Endothelial cell of umbilical vein (primary cell): ENCODE measurements at regions not wholly inside any gene's neighbourhood (a gene's known extent, or its start where the extent isn't known, plus 50 kb on each side); places are given as distances from the start of the nearest gene placed in this dataset.

Experiments used
- BruUV-seq: library from RNA; stranded (reverse); fragments of 400-500 nt; replicated peaks from 2 replicates; lab custom pipeline; 2021; lab: Mats Ljungman, UMichigan
- CTCF ChIA-PET: fragments of 300-600, 350-600 bp; sonication (Branson Sonifier 250); formaldehyde crosslinking; loops from one replicate; lab custom pipeline; 2021; ENCODE audit warnings: antibody characterized with exemption, inconsistent platforms; lab: Charles Lee
- POLR2A ChIA-PET: fragments of 300-600, 350-600 bp; sonication (Branson Sonifier 250); formaldehyde crosslinking; loops from one replicate; lab custom pipeline; 2021; ENCODE audit warnings: antibody characterized with exemption, inconsistent platforms; lab: Charles Lee
- DNase-seq: peaks from one replicate; pipeline ENCODE4 v3.0.0-alpha.2; 2011; ENCODE audit warnings: low read depth, low spot score
- FAIRE-seq: peaks from 2 replicates; lab custom pipeline; 2011; peaks lifted over from hg19 to GRCh38; lab: Jason Lieb, UNC
- H2AFZ ChIP-seq: 2 replicates; pipeline ENCODE4 v1.6.0; 2012; ENCODE audit warnings: low read depth, low read length, control low read depth, inconsistent platforms
- H3K27ac ChIP-seq: 2 replicates; pipeline ENCODE4 v1.5.1; 2011; ENCODE audit warnings: low read depth, mild to moderate bottlenecking, control low read depth, low read length, moderate library complexity; ENCODE audit not compliant: insufficient read depth
- H3K27me3 ChIP-seq, 2 experiments: 2 replicates each; pipeline versions ENCODE4 v1.6.0 to v1.6.1; 2011; ENCODE audit warnings: low read length in 2 of 2, mixed read lengths in 1 of 2; ENCODE audit not compliant: control insufficient read depth in 2 of 2, insufficient read depth in 2 of 2
- H3K36me3 ChIP-seq, 2 experiments: 2 replicates in 1 of 2; 3 replicates in 1 of 2; pipeline ENCODE4 v1.5.1; 2011; ENCODE audit warnings: low read length in 2 of 2, mild to moderate bottlenecking in 1 of 2, moderate library complexity in 1 of 2; ENCODE audit not compliant: control insufficient read depth in 2 of 2, insufficient read depth in 2 of 2; ENCODE audit errors: extremely low read depth in 1 of 2
- H3K4me1 ChIP-seq: 3 replicates; pipeline ENCODE4 v1.5.1; 2011; ENCODE audit warnings: mild to moderate bottlenecking, low read length; ENCODE audit not compliant: control insufficient read depth, insufficient read depth; ENCODE audit errors: extremely low read depth
- H3K4me2 ChIP-seq: 2 replicates; pipeline ENCODE4 v1.6.1; 2011; ENCODE audit warnings: low read length, control low read depth, mixed read lengths; ENCODE audit not compliant: insufficient read depth
- H3K4me3 ChIP-seq, 3 experiments: fragments of 200-600 bp in 1 of 3; sonication (generic), shearing (Covaris generic) in 1 of 3; replicated peaks in 1 of 3; 2 replicates each; pipeline ENCODE4 v1.5.1; 2011 to 2016; ENCODE audit warnings: control low read depth in 3 of 3, low read length in 3 of 3, mild to moderate bottlenecking in 2 of 3, inconsistent platforms in 1 of 3, low read depth in 1 of 3, moderate library complexity in 1 of 3; ENCODE audit not compliant: insufficient read depth in 1 of 3
- H3K79me2 ChIP-seq: 2 replicates; pipeline ENCODE4 v1.6.0; 2012; ENCODE audit warnings: low read length, inconsistent platforms; ENCODE audit not compliant: control insufficient read depth, insufficient read depth
- H3K9ac ChIP-seq: replicated peaks from 2 replicates; pipeline ENCODE3; 2011; ENCODE audit warnings: low read length, control low read depth; ENCODE audit not compliant: insufficient read depth; ENCODE audit errors: extremely low read depth
- H3K9me1 ChIP-seq: replicated peaks from 3 replicates; pipeline ENCODE4 v1.6.0; 2011; ENCODE audit warnings: mild to moderate bottlenecking, low read length; ENCODE audit not compliant: control insufficient read depth, insufficient read depth; ENCODE audit errors: extremely low read depth
- H3K9me3 ChIP-seq: replicated peaks from 2 replicates; pipeline ENCODE4 v1.5.1; 2012; ENCODE audit warnings: low read length, inconsistent platforms; ENCODE audit not compliant: control insufficient read depth, insufficient read depth
- H4K20me1 ChIP-seq: replicated peaks from 2 replicates; pipeline ENCODE3; 2011; ENCODE audit warnings: mild to moderate bottlenecking, low read length; ENCODE audit not compliant: control insufficient read depth, insufficient read depth; ENCODE audit errors: extremely low read depth
- EZH2 ChIP-seq: IDR thresholded peaks from 2 replicates; pipeline ENCODE4 v1.6.1; 2012; ENCODE audit warnings: borderline replicate concordance, low read depth, mild to moderate bottlenecking, moderate library complexity, low read length, inconsistent platforms; ENCODE audit not compliant: severe bottlenecking
- FOS ChIP-seq: IDR thresholded peaks from 2 replicates; pipeline ENCODE4 v1.6.1; 2011; ENCODE audit warnings: mild to moderate bottlenecking, low read length, moderate library complexity, borderline replicate concordance; ENCODE audit not compliant: insufficient read depth
- GATA2 ChIP-seq: IDR thresholded peaks from 2 replicates; pipeline ENCODE4 v1.7.0; 2011; ENCODE audit warnings: low read depth, mild to moderate bottlenecking, moderate library complexity, mixed read lengths, low read length; ENCODE audit not compliant: insufficient read length, insufficient read depth
- JUN ChIP-seq: IDR thresholded peaks from 2 replicates; pipeline ENCODE4 v1.6.1; 2011; ENCODE audit warnings: borderline replicate concordance, low read depth; ENCODE audit not compliant: insufficient read length, insufficient read depth
- MYC ChIP-seq: IDR thresholded peaks from one replicate; pipeline ENCODE4 v1.6.1; 2011; ENCODE audit warnings: mild to moderate bottlenecking, low read depth, low read length
- POLR2A ChIP-seq: IDR thresholded peaks from 2 replicates; pipeline ENCODE4 v1.6.1; 2012; ENCODE audit warnings: low read depth, mild to moderate bottlenecking, control low read depth, low read length
- POLR2AphosphoS5 ChIP-seq: IDR thresholded peaks from 2 replicates; pipeline ENCODE4 v1.6.1; 2012; ENCODE audit warnings: low read depth, mild to moderate bottlenecking, control low read depth, low read length, moderate library complexity; ENCODE audit not compliant: insufficient read depth
- dilution Hi-C: fragments of 300-500 bp; cut with MboI; formaldehyde crosslinking; loops from one replicate; pipeline ENCODE4 v1.15.0; 2019; ENCODE audit warnings: low sequenced_read_pairs; ENCODE audit not compliant: extremely low pct_ligation_motif_present
- intact Hi-C: fragments of 100-400 bp; cut with micrococcal nuclease; formaldehyde crosslinking; loops from one replicate; pipeline ENCODE4 v1.10.0; 2022
- TF ChIP-seq, protein P1 (sequence below), 2 donors: IDR thresholded peaks; 1 replicate in 1 of 2; 2 replicates in 1 of 2; pipeline ENCODE4 v1.5.1; 2011; ENCODE audit warnings: low read length in 2 of 2, mild to moderate bottlenecking in 2 of 2, moderate library complexity in 2 of 2, control low read depth in 1 of 2, inconsistent platforms in 1 of 2, low read depth in 1 of 2; ENCODE audit not compliant: insufficient read depth in 1 of 2; ENCODE audit errors: extremely low read depth in 1 of 2
- TF ChIP-seq, protein P2 (sequence below): IDR thresholded peaks from 2 replicates; pipeline ENCODE4 v1.6.1; 2011; ENCODE audit not compliant: insufficient read depth, insufficient read length

DNA sequence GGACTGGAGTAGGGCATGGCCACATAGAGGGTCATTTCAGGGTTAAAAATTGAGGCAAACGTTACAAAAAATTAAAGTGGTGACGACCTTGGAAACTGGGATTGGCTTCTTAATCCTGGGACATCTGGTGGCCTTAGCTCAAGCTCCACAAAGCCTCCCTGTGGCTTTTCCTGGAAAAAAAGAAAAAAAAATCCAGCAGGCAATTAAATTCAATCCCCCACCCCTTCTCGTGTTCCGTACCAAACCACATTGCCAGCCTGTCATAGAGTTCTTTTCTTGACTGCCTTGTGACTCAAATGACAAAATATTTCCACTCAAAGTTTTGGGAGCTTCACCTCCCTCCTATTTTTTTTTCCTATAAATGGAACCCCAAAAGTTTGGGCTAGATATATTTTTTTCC, 195.6 kb downstream of the HRH4 start:
- H3K4me1 ChIP-seq: no peaks in the 10 kb centered on the region
- H4K20me1 ChIP-seq: no peaks in the 10 kb centered on the region
- CTCF ChIA-PET: no interaction called here
- H3K4me2 ChIP-seq: no peak overlapping the region
- no peaks in the 10 kb centered on the region for H3K9me3 ChIP-seq
- no peaks in the 10 kb centered on the region for H3K9me1 ChIP-seq
- TF ChIP-seq EZH2: no peak
- no peak for TF ChIP-seq FOS
- no peak for TF ChIP-seq GATA2
- no peak for TF ChIP-seq JUN
- TF ChIP-seq, protein P1, sequence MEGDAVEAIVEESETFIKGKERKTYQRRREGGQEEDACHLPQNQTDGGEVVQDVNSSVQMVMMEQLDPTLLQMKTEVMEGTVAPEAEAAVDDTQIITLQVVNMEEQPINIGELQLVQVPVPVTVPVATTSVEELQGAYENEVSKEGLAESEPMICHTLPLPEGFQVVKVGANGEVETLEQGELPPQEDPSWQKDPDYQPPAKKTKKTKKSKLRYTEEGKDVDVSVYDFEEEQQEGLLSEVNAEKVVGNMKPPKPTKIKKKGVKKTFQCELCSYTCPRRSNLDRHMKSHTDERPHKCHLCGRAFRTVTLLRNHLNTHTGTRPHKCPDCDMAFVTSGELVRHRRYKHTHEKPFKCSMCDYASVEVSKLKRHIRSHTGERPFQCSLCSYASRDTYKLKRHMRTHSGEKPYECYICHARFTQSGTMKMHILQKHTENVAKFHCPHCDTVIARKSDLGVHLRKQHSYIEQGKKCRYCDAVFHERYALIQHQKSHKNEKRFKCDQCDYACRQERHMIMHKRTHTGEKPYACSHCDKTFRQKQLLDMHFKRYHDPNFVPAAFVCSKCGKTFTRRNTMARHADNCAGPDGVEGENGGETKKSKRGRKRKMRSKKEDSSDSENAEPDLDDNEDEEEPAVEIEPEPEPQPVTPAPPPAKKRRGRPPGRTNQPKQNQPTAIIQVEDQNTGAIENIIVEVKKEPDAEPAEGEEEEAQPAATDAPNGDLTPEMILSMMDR (IDR thresholded peaks at IDR 0.05; ENCODE audit: extremely low read depth in 1 of 2, insufficient read depth in 1 of 2, low read depth in 1 of 2, low read length in 2 of 2): no peak
- no peak for TF ChIP-seq POLR2A
- no peak for TF ChIP-seq MYC
- no peak for TF ChIP-seq POLR2AphosphoS5
- TF ChIP-seq, protein P2, sequence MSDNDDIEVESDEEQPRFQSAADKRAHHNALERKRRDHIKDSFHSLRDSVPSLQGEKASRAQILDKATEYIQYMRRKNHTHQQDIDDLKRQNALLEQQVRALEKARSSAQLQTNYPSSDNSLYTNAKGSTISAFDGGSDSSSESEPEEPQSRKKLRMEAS: no peak
- H2AFZ ChIP-seq: no peak overlapping the region
- H3K27ac ChIP-seq: no peak overlapping the region
- no peak for DNase-seq
- no peaks in the 10 kb centered on the region for H3K36me3 ChIP-seq
- no peak for FAIRE-seq
- BruUV-seq: no TSS peak
- H3K79me2 ChIP-seq: no peaks in the 10 kb centered on the region
- no peak overlapping the region for H3K4me3 ChIP-seq
- POLR2A ChIA-PET: no interaction called here
- dilution Hi-C loops (no loop called here), intact Hi-C loops (no loop called here)
- H3K27me3 ChIP-seq: peaks cover 0 to 3% of the 10 kb centered on the region in 2 experiments
- no peak overlapping the region for H3K9ac ChIP-seq
